ENCODE measurements at regions not wholly inside any gene's neighbourhood (a gene's known extent, or its start where the extent isn't known, plus 50 kb on each side); places are given as distances from the start of the nearest gene placed in this dataset.

- Histone ChIP-seq H3K4me3 (no peak overlapping the region), H3K4me1 (no peaks in the 10 kb centered on the region), H3K27ac (no peak overlapping the region), H3K9me3 (no peaks in the 10 kb centered on the region), H3K27me3 (no peaks in the 10 kb centered on the region), H3K36me3 (no peaks in the 10 kb centered on the region)
- intact Hi-C loops (cut with DNase I), result no loop called here
- ATAC-seq (no peak), DNase-seq (no peak)
- WGBS, 4 donors, result 90 to 96% (median 92%) methylated on average over 4 of the region's 4 CpGs
- TF ChIP-seq CTCF (IDR thresholded peaks at IDR 0.05), result no peak
- no peak for TF ChIP-seq POLR2A (IDR thresholded peaks at IDR 0.05)
Measured at GRCh38 chr11:93967258-93967657, 53.9 kb upstream of the HEPHL1 start.

- Histone ChIP-seq H3K27ac (no peak overlapping the region), H3K27me3 (no peaks in the 10 kb centered on the region), H3K36me3 (no peaks in the 10 kb centered on the region), H3K4me3 (no peak overlapping the region), H3K9me3 (no peaks in the 10 kb centered on the region), H3K4me1 (no peaks in the 10 kb centered on the region)
- no peak for TF ChIP-seq CTCF (IDR thresholded peaks at IDR 0.05)
- no peak for TF ChIP-seq POLR2A (IDR thresholded peaks at IDR 0.05)
- DNase-seq, result no peak
- WGBS, 4 donors, result 81 to 89% (median 84%) methylated on average over 5 of the region's 5 CpGs
- intact Hi-C loops (cut with DNase I), result no loop called here
- ATAC-seq, result no peak
Measured at GRCh38 chr11:93967944-93968343, 53.2 kb upstream of the HEPHL1 start.

GRCh38 chr11:93969925-93970922 is 50.9 kb upstream of the HEPHL1 start:
- intact Hi-C loops (cut with DNase I), result no loop called here
- H3K4me3 ChIP-seq, result no peak overlapping the region
- no peaks in the 10 kb centered on the region for H3K4me1 ChIP-seq
- WGBS, 4 donors, result 69 to 85% (median 77%) methylated on average over 10 of the region's 10 CpGs
- peaks cover 0 to 10% (median 2%) of the 10 kb centered on the region in 12 donors for H3K9me3 ChIP-seq
- TF ChIP-seq CTCF (IDR thresholded peaks at IDR 0.05) (no peak), POLR2A (IDR thresholded peaks at IDR 0.05) (no peak)
- no peak overlapping the region for H3K27ac ChIP-seq
- no peak for DNase-seq
- no peaks in the 10 kb centered on the region for H3K36me3 ChIP-seq
- no peak for ATAC-seq
- H3K27me3 ChIP-seq, result no peaks in the 10 kb centered on the region

All from heart left ventricle (tissue), 16 donors.